Tibial nerve (tissue), 4 donors: ENCODE measurements at regions not wholly inside any gene's neighbourhood (a gene's known extent, or its start where the extent isn't known, plus 50 kb on each side); places are given as distances from the start of the nearest gene placed in this dataset.

Experiments
- EP300 ChIP-seq, 2 donors: sonication (generic); formaldehyde crosslinking; IDR thresholded peaks; one replicate each; pipeline ENCODE4 v1.6.1; 2017; ENCODE audit warnings: antibody characterized with exemption in 2 of 2, mild to moderate bottlenecking in 1 of 2
- POLR2A ChIP-seq, 2 donors: fragments of 450-650 bp; IDR thresholded peaks; one replicate each; pipeline ENCODE4 v1.6.1; 2017; ENCODE audit warnings: antibody characterized with exemption in 2 of 2, mild to moderate bottlenecking in 2 of 2, moderate library complexity in 2 of 2
- TF ChIP-seq, protein P1 (sequence below), 5 experiments: fragments of 200-600 bp in 3 of 5; fragments of 450-650 bp in 2 of 5; sonication (generic) in 3 of 5; IDR thresholded peaks; one replicate each; pipeline ENCODE4 v1.5.1; 2016 to 2019; ENCODE audit warnings: antibody characterized with exemption in 5 of 5, mild to moderate bottlenecking in 3 of 5, moderate library complexity in 2 of 5

DNA sequence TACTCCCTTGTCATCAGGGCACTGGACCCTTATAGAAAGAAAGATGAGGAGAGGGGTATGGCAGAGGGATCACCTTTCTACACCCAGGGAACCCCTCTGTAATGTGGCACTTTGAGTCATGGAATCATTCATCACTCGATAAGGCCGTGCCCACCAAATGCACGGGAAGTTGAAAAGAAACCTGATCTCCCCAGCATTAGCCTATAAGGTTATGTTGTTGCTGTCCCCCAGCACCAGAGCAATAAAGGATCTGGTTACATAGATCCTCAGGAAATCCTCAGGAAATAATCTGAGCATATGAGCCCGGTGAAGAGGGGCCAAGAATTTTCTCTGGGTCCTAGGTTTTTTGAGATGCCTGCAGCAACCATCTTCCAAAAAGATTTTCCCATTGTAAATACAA lies 148.8 kb upstream of the CRY1 start:
- TF ChIP-seq, protein P1, sequence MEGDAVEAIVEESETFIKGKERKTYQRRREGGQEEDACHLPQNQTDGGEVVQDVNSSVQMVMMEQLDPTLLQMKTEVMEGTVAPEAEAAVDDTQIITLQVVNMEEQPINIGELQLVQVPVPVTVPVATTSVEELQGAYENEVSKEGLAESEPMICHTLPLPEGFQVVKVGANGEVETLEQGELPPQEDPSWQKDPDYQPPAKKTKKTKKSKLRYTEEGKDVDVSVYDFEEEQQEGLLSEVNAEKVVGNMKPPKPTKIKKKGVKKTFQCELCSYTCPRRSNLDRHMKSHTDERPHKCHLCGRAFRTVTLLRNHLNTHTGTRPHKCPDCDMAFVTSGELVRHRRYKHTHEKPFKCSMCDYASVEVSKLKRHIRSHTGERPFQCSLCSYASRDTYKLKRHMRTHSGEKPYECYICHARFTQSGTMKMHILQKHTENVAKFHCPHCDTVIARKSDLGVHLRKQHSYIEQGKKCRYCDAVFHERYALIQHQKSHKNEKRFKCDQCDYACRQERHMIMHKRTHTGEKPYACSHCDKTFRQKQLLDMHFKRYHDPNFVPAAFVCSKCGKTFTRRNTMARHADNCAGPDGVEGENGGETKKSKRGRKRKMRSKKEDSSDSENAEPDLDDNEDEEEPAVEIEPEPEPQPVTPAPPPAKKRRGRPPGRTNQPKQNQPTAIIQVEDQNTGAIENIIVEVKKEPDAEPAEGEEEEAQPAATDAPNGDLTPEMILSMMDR (IDR thresholded peaks at IDR 0.05) = no peak
- no peak for TF ChIP-seq POLR2A (IDR thresholded peaks at IDR 0.05)
- TF ChIP-seq EP300 (IDR thresholded peaks at IDR 0.05) = no peak
